Superior temporal gyrus (tissue), 1 donor: ENCODE measurements at regions not wholly inside any gene's neighbourhood (a gene's known extent, or its start where the extent isn't known, plus 50 kb on each side); places are given as distances from the start of the nearest gene placed in this dataset.
"Not testable (repeated sequence)": the region's sequence is repeated elsewhere in the genome, so short reads cannot be mapped to it uniquely, and the experiment has no call there.

Experiments used
- DNase-seq: peaks from one replicate; pipeline ENCODE4 v3.0.0-alpha.2; 2016; ENCODE audit errors: extremely low spot score

GRCh38 chr1:121003230-121003629 lies 113.7 kb downstream of the PPIAL4A start:
- not testable (repeated sequence) for DNase-seq

DNA sequence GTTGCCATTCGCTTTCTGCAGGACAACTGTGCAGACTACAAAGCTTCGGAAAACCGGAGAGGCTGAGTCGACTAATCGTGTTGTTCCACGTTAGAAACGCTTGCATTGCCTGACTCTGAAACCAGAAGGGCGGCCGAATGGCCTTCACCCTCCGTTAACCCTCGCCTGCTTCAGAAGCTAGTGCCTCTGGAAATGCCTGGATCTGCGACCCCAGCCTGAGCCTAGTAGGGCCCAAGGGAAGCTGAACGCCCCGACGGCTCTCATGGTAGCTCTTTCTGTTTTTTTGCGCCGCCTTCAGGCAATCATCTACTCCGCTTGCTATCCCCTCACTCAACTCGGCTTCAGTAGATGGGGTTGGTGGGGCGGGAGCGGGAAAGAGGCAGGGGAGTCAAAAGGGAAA lies 117.3 kb downstream of the PPIAL4A start:
- not testable (repeated sequence) for DNase-seq

DNA sequence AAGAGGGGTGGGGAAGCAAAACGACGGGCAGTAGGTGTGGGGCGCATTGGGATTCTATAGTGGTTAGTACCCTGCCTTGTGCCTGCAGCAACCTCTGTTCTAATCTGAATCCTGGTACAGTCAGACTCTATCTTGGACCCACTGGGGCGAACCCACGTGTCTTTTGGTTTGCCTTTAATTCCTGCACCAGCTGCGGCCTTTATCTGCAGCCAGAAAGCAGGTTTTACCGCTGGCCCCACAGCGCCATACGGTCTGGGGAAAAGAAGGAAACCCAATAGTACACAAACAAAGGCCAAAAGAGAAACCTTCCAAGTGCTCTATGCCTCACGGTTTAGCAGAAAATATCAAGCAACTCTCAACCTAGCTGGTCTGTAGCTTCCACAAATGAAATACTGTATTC lies 118.2 kb downstream of the PPIAL4A start:
- DNase-seq = not testable (repeated sequence)

GRCh38 chr1:121008512-121009215 lies 119.1 kb downstream of the PPIAL4A start:
- not testable (repeated sequence) for DNase-seq

DNA sequence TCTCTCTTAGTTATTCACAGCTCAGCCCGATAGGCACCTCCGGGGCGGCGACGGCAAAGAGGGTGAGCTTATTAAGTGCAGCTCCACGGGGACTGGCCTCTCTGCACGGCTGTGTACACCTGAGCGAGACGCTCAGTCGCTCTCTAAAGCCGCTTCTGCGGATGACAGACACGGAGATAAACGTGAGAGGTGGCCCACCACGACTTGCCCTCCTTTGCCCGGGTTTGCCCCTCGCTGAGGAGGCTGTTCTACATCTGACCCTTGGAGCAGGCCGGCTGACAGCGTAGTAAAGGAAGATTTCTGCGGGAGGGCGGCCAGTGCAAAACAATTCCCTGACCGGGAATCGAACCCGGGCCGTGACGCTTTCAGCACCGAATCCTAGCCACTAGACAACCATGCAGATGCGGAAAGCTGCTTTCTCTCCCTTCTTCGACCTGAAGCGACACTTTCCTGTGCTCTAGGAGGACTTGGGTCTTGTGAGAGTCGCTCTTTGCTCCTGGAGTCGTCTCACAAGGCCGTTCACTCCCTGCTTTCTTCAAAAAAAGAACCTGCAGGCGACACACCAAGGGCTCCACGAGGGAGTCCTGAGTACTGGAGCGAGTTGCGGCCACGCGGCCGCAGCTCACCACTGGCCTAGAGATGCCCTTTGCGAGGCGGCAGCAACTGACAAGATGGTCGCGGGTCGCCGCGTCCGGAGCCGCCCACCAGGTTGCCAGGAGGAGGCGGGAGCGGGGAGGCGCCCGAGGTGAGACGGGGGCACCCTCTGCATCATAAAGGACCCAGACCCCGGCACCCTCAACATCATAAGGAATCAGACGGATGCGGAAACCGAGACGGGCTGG lies 119.9 kb downstream of the PPIAL4A start:
- not testable (repeated sequence) for DNase-seq

DNA sequence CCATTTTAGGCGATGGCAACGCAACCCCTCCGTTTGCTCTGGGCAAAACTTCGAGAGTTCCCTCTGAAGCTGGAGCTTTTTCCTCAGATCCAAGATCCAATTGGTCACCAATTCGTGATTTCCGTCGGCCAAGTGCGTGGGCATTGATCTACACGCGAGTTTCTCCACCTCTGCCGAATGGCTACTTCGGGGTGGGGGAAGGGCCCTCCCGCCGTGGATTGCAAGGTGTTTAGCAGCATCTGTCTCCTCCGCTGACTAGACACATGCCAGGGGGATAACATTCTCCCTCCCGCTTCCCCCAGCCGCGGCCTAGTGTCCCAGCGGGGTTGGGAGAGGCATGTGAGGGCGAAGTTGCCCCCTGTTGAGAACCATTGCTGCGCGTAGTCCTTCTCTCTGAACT lies 120.6 kb downstream of the PPIAL4A start:
- DNase-seq = not testable (repeated sequence)

GRCh38 chr1:121013181-121013580 lies 123.6 kb downstream of the PPIAL4A start:
- not testable (repeated sequence) for DNase-seq

GRCh38 chr1:121016182-121017028 lies 126.8 kb downstream of the PPIAL4A start:
- DNase-seq = peak; percentile 63

DNA sequence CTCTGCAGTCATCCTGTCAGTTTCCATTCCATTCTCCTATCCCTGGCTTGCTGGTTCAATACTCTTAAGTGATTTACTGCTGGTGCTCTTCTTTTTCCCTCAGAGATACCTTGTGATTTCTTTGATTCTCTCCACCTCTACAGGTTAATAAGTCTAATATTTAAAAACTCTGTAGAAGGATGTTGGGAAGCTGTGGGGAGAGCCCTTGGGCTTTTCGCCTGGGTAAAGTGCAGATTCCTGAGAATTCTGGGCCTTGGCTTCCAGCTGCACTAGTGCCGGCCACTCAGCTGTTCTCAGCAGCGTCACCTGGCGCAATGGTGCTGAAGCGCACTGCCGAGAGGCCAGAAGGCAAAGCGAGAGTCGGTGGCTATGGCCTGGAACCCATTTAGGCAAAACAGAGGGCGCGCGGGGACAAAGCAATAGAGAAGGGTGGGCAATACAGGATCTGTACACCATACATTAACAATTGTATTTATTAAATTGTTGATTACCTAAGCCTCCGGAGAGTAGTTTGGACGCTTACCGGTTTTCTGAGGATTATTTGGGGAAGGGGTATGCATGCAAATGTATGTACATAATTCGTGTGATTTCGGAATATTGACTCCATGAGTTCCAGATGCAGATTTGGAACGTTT lies 130.3 kb downstream of the PPIAL4A start:
- DNase-seq = not testable (repeated sequence)

- DNase-seq = peak; percentile 48
Observed at GRCh38 chr1:121020350-121021236, 131.0 kb downstream of the PPIAL4A start.

GRCh38 chr1:121021716-121022115 lies 132.1 kb downstream of the PPIAL4A start:
- DNase-seq = not testable (repeated sequence)

- not testable (repeated sequence) for DNase-seq
Observed at GRCh38 chr1:121032878-121033494, 143.4 kb downstream of the PPIAL4A start.

DNA sequence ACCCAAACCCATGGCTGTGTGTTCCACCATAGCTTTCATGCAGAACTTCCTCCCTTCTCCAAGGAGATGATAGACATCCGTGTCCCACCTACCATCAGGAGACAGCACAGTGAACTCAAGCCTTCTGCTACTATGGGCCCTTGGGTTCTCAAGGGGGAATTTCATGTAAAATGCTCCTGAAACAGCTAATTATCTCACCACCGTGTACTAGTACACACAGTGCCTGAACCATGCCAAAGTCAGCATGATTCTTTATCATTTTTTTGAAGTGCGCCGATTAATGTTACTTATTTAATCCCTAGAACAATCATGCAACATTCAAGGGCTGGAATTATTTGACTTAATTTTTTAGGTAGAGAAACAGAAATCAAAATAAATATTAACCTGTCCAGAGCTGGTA lies 147.2 kb downstream of the PPIAL4A start:
- DNase-seq = not testable (repeated sequence)

DNA sequence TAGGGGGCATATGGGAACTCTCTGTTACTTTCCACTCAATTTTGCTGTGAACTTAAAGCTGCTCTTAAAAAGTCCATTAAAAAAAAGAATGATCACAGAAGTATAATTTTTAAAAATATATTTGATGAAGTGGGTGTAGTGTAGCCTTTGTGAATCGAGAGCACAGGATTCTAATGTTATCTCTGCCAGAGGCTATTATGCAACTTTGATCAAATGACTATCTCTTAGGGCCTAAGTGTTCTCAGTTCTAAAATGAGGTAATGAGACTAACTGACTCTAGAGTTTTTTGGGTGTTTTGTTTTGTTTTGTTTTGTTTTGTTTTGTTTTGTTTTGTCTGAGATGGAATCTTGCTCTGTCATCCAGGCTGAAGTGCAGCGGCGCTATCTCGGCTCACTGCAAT lies 143.2 kb downstream of the FAM72B start:
- DNase-seq = not testable (repeated sequence)

DNA sequence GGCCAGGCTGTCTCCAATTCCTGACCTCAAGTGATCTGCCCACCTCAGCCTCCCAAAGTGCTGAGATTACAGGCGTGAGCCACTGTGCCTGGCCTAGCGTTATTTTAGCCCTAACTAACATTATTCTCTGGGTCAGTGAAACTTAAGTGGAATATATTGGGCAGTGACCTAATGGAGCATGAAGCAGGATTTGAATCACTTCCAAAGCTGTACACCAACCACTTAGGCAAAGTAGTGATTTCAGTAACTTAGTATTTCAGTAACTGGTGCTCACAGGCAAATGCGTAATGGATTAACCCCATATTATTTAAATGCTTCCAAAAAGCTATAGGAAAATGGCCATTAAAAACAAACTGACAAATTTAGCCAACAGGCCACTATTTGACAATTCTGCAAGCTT lies 142.6 kb downstream of the FAM72B start:
- not testable (repeated sequence) for DNase-seq

DNA sequence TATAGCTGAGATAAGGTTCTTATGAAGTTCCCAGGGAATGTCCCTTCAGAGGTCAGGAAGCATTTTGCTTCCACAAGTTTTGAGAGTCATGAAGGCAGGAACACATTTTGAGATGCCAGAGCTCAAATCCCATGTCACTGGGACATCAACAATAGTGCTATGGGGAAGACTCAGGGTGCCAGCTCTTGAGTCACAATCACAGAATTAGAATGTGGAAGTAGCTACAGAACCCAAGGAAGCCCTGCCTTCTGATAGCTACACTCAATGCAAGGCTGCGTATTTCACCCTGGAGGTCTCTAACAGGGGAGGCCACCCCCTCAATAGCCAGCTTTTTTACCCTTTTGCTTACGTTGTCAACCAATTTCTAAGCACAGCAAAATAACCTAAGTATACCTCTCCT lies 141.3 kb downstream of the FAM72B start:
- DNase-seq = not testable (repeated sequence)

DNA sequence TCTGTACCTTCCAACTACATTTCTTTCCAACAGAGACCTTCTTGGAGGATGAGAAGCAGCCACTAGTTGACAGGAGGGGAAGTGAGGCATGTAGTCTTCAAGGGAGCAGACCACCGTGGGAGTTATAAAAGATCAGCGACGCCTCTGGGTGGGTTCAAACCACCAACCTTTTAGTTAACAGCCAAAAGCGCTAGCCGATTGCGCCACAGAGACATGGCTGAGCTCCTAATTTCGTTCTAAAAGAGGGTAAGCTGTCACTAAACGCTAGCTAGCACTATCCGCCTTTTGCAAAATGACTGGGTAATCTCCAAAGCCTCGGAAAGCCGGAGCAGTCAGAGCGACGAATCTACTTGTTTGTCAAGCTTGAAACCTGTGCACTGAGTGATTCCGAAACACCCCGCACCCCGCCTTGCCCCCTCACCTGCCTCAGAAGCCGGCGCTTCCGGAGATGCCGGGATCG lies 135.8 kb downstream of the FAM72B start:
- not testable (repeated sequence) for DNase-seq

DNA sequence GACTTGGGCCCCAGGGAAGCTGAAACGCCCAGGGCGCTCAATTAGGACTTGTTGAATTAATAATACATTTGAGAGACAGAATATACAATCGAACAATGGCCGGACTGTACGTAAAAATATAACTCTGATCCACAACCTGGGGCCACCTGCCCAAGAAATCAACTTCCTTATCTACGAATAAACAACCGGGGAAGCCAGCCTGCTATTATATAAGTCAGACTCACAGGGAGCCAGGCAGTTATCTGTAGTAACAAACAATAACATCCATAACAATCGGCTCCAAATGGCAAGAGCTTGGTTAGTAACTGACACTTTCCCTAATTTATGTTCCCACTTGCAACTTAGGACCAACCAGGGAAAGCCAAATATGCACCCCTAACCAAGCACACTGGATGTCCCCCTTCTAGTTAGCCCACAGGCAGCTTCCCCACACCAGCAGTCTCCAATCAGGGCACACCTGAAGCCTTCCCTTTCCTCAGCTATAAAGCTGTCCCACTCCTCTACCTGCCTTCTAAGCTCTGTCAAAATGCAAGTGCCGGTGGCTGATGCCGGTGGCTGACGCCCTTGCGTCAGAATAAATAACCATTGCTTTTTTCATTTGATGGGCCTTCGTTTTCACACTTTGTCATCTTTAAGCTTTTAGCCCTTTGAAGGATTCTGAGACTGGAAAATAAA lies 135.2 kb downstream of the FAM72B start:
- not testable (repeated sequence) for DNase-seq

GRCh38 chr1:121050097-121050496 lies 134.0 kb downstream of the FAM72B start:
- DNase-seq = not testable (repeated sequence)
